GM21423 (cell line): ENCODE measurements at regions not wholly inside any gene's neighbourhood (a gene's known extent, or its start where the extent isn't known, plus 50 kb on each side); places are given as distances from the start of the nearest gene placed in this dataset.
"Not testable (repeated sequence)": the region's sequence is repeated elsewhere in the genome, so short reads cannot be mapped to it uniquely, and the experiment has no call there.

Source experiments
- ATAC-seq: cut with Tn5 transposase; IDR thresholded peaks from one replicate; pipeline ENCODE4 v1.9.1; 2021; ENCODE audit warnings: mild to moderate bottlenecking, moderate library complexity; ENCODE audit not compliant: unreplicated experiment

GRCh38 chr9:22216730-22217172 is 207.6 kb upstream of the CDKN2B start:
- ATAC-seq: no peak

- ATAC-seq: no peak
Measured at GRCh38 chr9:22217254-22217653, 208.1 kb upstream of the CDKN2B start.

GRCh38 chr9:22225856-22226255 is 216.8 kb upstream of the CDKN2B start:
- ATAC-seq: not testable (repeated sequence)

GRCh38 chr9:22227986-22228385 is 218.6 kb upstream of the DMRTA1 start:
- ATAC-seq: no peak

DNA sequence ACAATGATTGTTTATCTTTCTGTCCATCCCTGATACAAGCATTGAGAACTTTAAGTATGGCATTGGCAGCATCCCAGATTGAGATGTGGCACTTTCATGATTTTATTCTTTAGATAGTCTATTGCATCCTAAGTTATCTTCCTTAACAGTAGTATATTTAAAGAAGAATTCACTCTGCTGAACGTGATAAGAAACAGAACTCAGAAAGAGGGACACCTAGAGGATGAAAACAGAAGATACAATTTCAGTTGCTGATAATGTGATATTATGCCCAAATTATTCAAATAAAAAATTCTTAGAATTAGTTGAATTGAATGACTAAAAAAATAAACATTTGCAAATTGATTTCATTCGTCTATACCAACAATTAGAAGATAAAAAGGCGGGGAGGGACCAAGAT is 218.1 kb upstream of the DMRTA1 start:
- ATAC-seq: no peak

- no peak for ATAC-seq
Measured at GRCh38 chr9:22229069-22229468, 217.6 kb upstream of the DMRTA1 start.

GRCh38 chr9:22231309-22231708 is 215.3 kb upstream of the DMRTA1 start:
- ATAC-seq: not testable (repeated sequence)

DNA sequence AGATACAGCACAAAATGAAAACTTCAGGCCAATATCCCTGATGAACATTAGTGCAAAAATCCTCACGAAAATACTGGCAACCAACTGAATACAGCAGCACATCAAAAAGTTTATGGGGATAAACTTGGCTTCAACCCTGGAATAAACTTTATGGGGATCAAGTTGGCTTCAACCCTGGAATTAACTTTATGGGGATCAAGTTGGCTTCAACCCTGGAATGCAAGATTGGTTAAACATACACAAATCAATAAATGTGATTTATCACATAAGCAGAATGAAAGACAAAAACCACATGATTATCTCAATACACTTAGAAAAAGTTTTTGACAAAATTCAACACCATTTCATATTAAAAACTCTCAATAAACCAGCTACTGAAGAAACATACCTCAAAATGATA is 213.7 kb upstream of the DMRTA1 start:
- no peak for ATAC-seq

DNA sequence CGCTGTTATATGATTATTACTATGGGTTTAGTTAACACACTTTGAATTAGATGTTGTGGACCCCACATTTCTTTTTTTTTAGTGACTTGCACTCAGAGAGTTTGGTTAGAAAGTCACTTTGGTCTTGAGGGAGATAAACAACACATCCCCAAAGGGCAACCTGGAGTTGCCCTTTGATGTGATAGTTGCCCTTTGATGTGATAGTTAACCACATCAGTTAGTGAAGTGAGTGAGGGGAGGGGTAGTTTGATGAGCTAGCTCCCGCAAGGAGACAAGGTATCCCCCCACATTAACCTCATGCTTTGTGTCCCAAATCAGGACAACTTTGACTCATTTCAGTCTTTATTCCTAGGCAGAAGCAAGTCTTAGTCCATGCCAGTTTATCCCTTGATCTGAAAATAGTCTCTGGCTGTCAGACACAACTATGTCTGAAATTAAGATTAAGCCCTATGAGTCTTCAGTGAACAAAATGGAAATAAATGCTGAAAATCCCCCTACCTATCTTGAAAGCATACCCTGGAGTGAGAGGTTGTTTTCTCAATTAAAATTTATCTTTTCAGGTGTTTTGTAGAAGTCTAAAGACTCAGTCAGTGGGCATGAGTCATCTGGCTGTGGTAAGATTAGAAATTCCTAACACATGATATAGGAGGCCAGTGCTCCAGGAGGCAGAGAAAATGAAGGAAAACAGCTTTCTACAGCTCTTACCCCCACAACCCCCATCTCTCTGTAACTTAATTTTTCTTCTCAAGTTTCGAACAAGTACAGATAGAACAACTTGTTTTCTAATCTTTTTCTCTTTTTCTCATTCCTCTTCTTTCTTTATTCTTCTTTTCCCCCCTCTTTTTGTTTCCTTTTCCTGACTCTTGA is 208.9 kb upstream of the DMRTA1 start:
- ATAC-seq: no peak

- no peak for ATAC-seq
Measured at GRCh38 chr9:22238809-22239684, 207.6 kb upstream of the DMRTA1 start.

GRCh38 chr9:22240619-22241018 is 206.0 kb upstream of the DMRTA1 start:
- ATAC-seq: peak; percentile 75

GRCh38 chr9:22241024-22241423 is 205.6 kb upstream of the DMRTA1 start:
- no peak for ATAC-seq

- no peak for ATAC-seq
Measured at GRCh38 chr9:22241611-22242010, 205.0 kb upstream of the DMRTA1 start.

DNA sequence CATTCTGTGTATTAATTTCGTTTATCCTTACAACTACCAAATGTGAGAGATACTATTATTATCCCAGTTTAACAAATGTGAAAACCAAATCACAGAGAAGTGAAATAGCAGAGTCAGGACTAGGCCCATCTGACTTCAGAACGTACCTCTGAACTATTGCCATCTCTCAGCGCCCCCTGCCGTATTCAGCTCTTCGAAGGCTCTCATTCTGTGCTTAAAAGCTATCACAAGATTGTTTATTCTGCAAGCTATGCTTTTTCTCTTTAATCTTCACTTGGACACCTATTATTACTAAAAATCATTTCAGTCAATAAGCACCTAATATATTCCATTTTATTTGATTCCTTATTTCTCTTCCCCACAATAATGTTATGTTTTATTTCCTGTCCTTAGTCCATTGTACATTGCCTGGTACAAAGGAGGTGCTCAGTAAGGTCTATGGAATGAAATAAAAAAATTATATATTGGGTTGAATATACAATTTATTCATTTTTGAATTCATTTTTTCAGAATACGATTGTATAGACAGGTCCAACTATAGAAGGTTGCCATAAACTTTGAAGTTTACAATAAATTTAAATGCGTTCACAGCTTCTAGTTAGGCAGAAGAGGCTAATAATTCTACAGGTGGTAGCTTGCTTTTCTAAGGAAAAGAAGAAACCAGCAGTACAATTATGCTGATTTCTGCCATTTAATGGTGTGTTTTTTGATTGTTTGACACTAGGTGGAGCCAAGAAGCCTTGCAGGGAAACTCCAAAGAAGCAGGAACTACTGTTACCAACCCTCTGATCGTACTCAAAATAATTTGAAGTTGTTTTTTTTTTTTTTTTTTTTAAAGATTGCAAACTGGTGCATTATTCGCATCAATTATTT is 202.2 kb upstream of the DMRTA1 start:
- ATAC-seq: no peak

- ATAC-seq: no peak
Measured at GRCh38 chr9:22255337-22255736, 191.3 kb upstream of the DMRTA1 start.

DNA sequence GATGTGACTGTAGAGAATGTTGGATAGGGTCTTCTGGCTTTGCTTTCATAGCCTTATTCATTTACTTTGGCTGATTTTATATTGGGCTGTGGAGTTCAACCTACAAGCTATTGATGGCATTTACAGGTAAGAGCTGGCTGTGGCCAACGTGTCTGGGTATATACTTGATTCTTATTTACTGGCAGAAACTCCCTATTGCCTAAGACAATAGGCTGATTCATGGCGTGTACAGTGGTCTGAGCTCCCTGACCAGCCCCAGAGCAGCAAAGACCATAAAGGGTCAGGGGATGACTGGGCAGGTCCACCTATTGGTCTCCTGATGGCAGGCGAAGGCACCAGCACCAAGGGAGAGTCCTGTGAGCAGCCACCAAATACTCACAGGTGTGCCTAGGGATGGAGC is 190.2 kb upstream of the DMRTA1 start:
- ATAC-seq: no peak

DNA sequence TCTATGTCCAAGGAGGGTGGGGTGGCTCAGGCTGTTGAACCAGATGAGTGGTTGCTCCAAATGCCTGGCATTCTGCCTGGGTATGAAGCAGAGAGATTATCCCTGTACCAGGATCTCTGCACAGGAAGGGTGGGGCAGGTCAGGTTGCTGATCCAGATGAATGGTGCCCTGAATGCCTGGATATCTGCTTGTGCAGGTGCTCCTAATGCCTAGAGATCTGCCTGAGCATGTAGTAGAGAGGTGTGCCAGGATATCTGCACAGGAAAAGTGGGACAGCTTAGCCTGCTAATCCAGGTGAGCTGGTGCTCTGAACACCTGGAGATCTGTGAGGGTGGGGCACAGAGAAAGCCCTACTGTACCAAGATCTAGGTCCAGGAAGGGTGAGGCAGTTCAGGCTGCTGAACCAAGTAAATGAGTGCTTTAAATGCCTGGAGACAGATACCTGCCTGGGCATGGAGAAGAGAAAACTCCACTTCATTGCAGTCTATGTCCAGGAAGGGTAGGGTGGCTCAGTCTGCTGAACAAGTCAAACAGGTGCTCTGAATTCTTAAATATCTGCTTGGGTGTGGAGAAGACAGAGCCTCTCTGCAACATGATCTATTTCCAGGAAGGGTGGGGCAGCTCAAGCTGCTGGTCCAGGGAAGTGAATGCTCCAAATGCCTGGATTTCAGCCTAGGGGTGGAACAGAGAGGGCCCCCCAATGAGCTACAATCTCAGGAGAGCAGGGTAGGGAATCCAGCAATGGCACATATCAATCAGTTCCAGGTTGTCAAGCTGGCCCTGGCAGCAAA is 189.4 kb upstream of the DMRTA1 start:
- ATAC-seq: no peak

DNA sequence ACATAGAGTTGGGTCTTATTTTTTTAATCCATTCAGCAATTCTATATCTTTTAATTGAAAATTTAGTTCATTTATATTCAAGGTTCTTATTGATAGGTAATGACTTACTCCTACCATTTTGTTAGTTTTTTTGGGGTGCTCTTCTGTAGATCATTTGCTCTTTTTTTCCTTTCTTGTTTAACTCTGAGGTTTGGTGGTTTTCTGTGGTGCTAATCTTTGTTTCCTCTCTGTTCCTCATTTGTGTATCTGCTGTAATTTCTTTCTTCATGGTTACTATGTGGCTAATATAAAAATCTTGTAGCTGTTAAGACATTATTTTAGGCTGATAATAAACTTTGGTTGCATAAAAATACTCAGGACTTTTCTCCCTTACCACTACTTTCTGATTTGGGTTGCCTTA is 181.6 kb upstream of the DMRTA1 start:
- ATAC-seq: no peak

DNA sequence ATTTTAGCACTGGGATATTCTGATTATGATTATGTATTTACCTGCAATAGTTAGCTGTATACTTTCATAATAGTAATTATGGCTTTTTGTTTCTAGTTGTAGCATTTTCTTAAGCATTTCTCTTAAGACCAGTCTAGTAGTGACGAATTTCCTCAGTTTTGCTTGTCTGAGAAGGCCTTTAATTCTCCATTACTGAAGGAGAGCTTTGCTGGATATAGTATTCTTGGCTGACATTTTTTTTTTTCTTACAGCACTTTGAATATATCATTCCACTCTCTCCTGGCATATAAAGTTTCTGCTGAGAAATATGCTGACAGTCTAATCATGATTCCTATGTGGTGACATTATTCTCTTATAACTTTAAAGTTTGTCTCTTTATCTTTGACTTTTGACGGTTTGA is 181.1 kb upstream of the DMRTA1 start:
- no peak for ATAC-seq

- ATAC-seq: no peak
Measured at GRCh38 chr9:22274477-22274876, 172.1 kb upstream of the DMRTA1 start.
